Lower leg skin (tissue), 3 donors: ENCODE measurements at regions not wholly inside any gene's neighbourhood (a gene's known extent, or its start where the extent isn't known, plus 50 kb on each side); places are given as distances from the start of the nearest gene placed in this dataset.

Source experiments
- CTCF ChIP-seq, 3 donors: fragments of 450-650 bp; IDR thresholded peaks; one replicate each; pipeline ENCODE4 v1.5.1; 2016; ENCODE audit warnings: antibody characterized with exemption in 3 of 3, mild to moderate bottlenecking in 3 of 3, moderate library complexity in 2 of 3
- POLR2A ChIP-seq, 2 donors: fragments of 450-650 bp; IDR thresholded peaks; one replicate each; pipeline ENCODE4 v1.6.1; 2016 to 2017; ENCODE audit warnings: antibody characterized with exemption in 2 of 2, mild to moderate bottlenecking in 1 of 2, moderate library complexity in 1 of 2

GRCh38 chr7:432933-433332 lies 86.7 kb downstream of the PDGFA start:
- no peak for TF ChIP-seq CTCF (IDR thresholded peaks at IDR 0.05)
- no peak for TF ChIP-seq POLR2A (IDR thresholded peaks at IDR 0.05)
